HK-2 (cell line): ENCODE measurements at regions not wholly inside any gene's neighbourhood (a gene's known extent, or its start where the extent isn't known, plus 50 kb on each side); places are given as distances from the start of the nearest gene placed in this dataset.

Source experiments
- DNase-seq: peaks from one replicate; pipeline ENCODE4 v3.0.0-alpha.2; 2018; ENCODE audit not compliant: unreplicated experiment

GRCh38 chr6:14254505-14254904 is 136.9 kb downstream of the CD83 start:
- DNase-seq, result no peak

- no peak for DNase-seq
Observed at GRCh38 chr6:14255916-14256315, 138.3 kb downstream of the CD83 start.

GRCh38 chr6:14258117-14258516 is 140.5 kb downstream of the CD83 start:
- no peak for DNase-seq

GRCh38 chr6:14258695-14259593 is 141.4 kb downstream of the CD83 start:
- DNase-seq, result no peak

- DNase-seq, result no peak
Observed at GRCh38 chr6:14259594-14260152, 142.1 kb downstream of the CD83 start.

GRCh38 chr6:14260839-14261238 is 143.3 kb downstream of the CD83 start:
- no peak for DNase-seq

- no peak for DNase-seq
Observed at GRCh38 chr6:14263881-14264424, 146.4 kb downstream of the CD83 start.

- DNase-seq, result no peak
Observed at GRCh38 chr6:14265049-14266021, 147.8 kb downstream of the CD83 start.

GRCh38 chr6:14266266-14266665 is 148.7 kb downstream of the CD83 start:
- no peak for DNase-seq

- DNase-seq, result no peak
Observed at GRCh38 chr6:14267885-14268660, 150.5 kb downstream of the CD83 start.

GRCh38 chr6:14269436-14269835 is 151.9 kb downstream of the CD83 start:
- no peak for DNase-seq

- DNase-seq, result no peak
Observed at GRCh38 chr6:14270142-14270893, 152.7 kb downstream of the CD83 start.

- peak; percentile 98 for DNase-seq
Observed at GRCh38 chr6:14270925-14271788, 153.6 kb downstream of the CD83 start.

- DNase-seq, result peak; percentile 56
Observed at GRCh38 chr6:14271789-14272736, 154.5 kb downstream of the CD83 start.

GRCh38 chr6:14272737-14273085 is 155.1 kb downstream of the CD83 start:
- DNase-seq, result no peak

- no peak for DNase-seq
Observed at GRCh38 chr6:14273191-14273590, 155.6 kb downstream of the CD83 start.

- DNase-seq, result no peak
Observed at GRCh38 chr6:14274016-14274415, 156.4 kb downstream of the CD83 start.
